ENCODE measurements at regions not wholly inside any gene's neighbourhood (a gene's known extent, or its start where the extent isn't known, plus 50 kb on each side); places are given as distances from the start of the nearest gene placed in this dataset.

- no peak for TF ChIP-seq POLR2A (IDR thresholded peaks at IDR 0.05)
- TF ChIP-seq CTCF (IDR thresholded peaks at IDR 0.05), result no peak
Measured at GRCh38 chr21:14677013-14677412, 130.9 kb upstream of the SAMSN1 start.
